ENCODE measurements at regions not wholly inside any gene's neighbourhood (a gene's known extent, or its start where the extent isn't known, plus 50 kb on each side); places are given as distances from the start of the nearest gene placed in this dataset.

DNA sequence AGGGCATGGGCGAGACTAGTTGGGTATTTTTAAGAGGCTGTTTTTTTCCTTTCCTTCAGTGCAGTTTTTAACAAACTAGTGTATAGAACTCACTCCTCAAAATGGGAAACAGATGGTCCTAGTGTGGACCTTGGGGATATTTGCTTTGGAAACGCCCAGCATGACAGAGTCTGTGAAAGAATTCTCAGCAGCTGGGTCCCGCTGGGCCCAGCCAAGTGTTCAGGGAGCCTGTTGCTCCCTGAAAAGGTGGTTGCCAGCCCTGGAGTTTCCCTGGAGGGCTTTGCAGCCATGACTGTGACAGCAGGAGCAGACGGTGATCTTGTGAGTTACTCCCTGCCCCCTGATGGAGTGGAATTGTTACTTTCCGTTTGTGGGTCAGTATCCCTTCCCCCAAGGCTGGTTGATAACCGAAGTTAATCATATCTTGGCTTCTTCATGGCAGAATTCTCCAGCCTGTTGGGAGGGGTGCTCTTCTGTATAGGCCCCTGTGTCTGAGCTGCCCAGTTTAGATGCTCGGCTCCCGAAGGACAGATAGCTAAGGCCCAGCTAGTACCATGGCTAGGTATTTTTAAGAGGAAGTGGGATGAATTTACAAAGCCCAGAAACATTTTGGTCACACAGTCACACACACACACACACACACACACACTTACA lies 278.6 kb upstream of the HABP2 start:
- TF ChIP-seq, protein P1, sequence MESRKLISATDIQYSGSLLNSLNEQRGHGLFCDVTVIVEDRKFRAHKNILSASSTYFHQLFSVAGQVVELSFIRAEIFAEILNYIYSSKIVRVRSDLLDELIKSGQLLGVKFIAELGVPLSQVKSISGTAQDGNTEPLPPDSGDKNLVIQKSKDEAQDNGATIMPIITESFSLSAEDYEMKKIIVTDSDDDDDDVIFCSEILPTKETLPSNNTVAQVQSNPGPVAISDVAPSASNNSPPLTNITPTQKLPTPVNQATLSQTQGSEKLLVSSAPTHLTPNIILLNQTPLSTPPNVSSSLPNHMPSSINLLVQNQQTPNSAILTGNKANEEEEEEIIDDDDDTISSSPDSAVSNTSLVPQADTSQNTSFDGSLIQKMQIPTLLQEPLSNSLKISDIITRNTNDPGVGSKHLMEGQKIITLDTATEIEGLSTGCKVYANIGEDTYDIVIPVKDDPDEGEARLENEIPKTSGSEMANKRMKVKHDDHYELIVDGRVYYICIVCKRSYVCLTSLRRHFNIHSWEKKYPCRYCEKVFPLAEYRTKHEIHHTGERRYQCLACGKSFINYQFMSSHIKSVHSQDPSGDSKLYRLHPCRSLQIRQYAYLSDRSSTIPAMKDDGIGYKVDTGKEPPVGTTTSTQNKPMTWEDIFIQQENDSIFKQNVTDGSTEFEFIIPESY (IDR thresholded peaks at IDR 0.05; ENCODE audit: borderline replicate concordance, low read depth), result no peak
- no peak for TF ChIP-seq POLR2AphosphoS5 (IDR thresholded peaks at IDR 0.05; ENCODE audit: low read depth, low read length)
- TF ChIP-seq RAD21 (IDR thresholded peaks at IDR 0.05; ENCODE audit: low read length), result no peak
- no peak for TF ChIP-seq RCOR1 (IDR thresholded peaks at IDR 0.05; ENCODE audit: low read length)
- no peak for TF ChIP-seq TEAD4 (IDR thresholded peaks at IDR 0.05; ENCODE audit: borderline replicate concordance, insufficient read depth)
- TF ChIP-seq YY1 (IDR thresholded peaks at IDR 0.05; ENCODE audit: low read depth), result no peak
- TF ChIP-seq CHD2 (IDR thresholded peaks at IDR 0.05; ENCODE audit: low read length, partially characterized antibody), result no peak
- no peak for TF ChIP-seq CTCF (IDR thresholded peaks at IDR 0.05)
- TF ChIP-seq JUND (IDR thresholded peaks at IDR 0.05), result no peak
